Smooth muscle cell of the brain vasculature (primary cell): ENCODE measurements at regions not wholly inside any gene's neighbourhood (a gene's known extent, or its start where the extent isn't known, plus 50 kb on each side); places are given as distances from the start of the nearest gene placed in this dataset.
A peak's percentile ranks its signal among the peaks of the same experiment; 100 is the strongest.

Experiments
- DNase-seq: peaks from one replicate; pipeline ENCODE4 v3.0.0-alpha.2; 2012; ENCODE audit warnings: low read depth, low spot score

GRCh38 chr5:69019668-69020375 lies 74.0 kb upstream of the SLC30A5 start:
- no peak for DNase-seq

GRCh38 chr5:69024241-69024651 lies 69.6 kb upstream of the SLC30A5 start:
- no peak for DNase-seq

- no peak for DNase-seq
Observed at GRCh38 chr5:69029292-69029691, 64.5 kb upstream of the SLC30A5 start.

GRCh38 chr5:69030358-69031062 lies 63.3 kb upstream of the SLC30A5 start:
- no peak for DNase-seq

- DNase-seq: no peak
Observed at GRCh38 chr5:69032009-69032408, 61.8 kb upstream of the SLC30A5 start.

GRCh38 chr5:69033690-69034089 lies 60.1 kb upstream of the SLC30A5 start:
- no peak for DNase-seq

GRCh38 chr5:69034898-69035297 lies 58.9 kb upstream of the SLC30A5 start:
- no peak for DNase-seq

- no peak for DNase-seq
Observed at GRCh38 chr5:69035665-69036064, 58.1 kb upstream of the SLC30A5 start.

GRCh38 chr5:69038539-69038938 lies 55.3 kb upstream of the SLC30A5 start:
- no peak for DNase-seq

GRCh38 chr5:69039829-69040228 lies 54.0 kb upstream of the SLC30A5 start:
- DNase-seq: no peak

GRCh38 chr5:69042500-69042899 lies 51.3 kb upstream of the SLC30A5 start:
- DNase-seq: no peak

GRCh38 chr5:69042915-69043654 lies 50.7 kb upstream of the SLC30A5 start:
- DNase-seq: peak; percentile 92

- DNase-seq: no peak
Observed at GRCh38 chr5:69043655-69043996, 50.2 kb upstream of the SLC30A5 start.
